PC-9 (cell line): ENCODE measurements at regions not wholly inside any gene's neighbourhood (a gene's known extent, or its start where the extent isn't known, plus 50 kb on each side); places are given as distances from the start of the nearest gene placed in this dataset.

ENCODE experiments used
- EZH2 ChIP-seq: fragments of 200-600 bp; sonication (generic); IDR thresholded peaks from 2 replicates; pipeline ENCODE4 v1.8.0; 2017; ENCODE audit warnings: antibody characterized with exemption, low read depth
- TF ChIP-seq, protein P1 (sequence below): fragments of 200-600 bp; sonication (generic); conservative IDR thresholded peaks from 2 replicates; pipeline ENCODE4 v1.6.1; 2017; ENCODE audit warnings: mixed run types, antibody characterized with exemption, mild to moderate bottlenecking, moderate library complexity

DNA sequence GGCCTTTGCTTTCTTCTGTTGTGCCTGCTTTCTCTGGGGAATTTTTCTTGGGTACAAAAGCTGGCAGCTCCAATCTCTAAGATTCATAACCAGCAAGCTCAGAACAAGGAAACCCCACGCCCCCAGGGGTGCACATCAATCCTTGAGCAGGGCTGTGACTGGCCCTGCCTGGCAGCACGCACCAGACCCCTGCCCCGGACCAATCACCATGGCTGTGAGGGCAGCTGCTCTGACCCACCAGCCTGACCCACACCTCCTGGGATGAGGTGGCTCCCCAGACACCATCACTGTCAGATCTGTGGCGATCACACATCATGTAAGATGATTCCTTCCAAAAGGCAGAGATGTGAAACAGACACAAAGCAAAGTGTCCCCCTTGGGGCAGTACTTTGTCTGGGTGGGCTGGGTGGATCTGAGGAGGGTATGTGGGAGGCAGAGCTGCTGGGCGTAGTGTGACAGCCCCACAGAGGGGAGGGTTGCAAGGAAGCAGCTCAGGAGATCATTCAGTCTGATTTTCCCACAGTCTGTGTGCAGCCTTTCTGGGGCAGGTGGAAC, 175.5 kb upstream of the SHH start:
- TF ChIP-seq EZH2 = no peak
- TF ChIP-seq, protein P1, sequence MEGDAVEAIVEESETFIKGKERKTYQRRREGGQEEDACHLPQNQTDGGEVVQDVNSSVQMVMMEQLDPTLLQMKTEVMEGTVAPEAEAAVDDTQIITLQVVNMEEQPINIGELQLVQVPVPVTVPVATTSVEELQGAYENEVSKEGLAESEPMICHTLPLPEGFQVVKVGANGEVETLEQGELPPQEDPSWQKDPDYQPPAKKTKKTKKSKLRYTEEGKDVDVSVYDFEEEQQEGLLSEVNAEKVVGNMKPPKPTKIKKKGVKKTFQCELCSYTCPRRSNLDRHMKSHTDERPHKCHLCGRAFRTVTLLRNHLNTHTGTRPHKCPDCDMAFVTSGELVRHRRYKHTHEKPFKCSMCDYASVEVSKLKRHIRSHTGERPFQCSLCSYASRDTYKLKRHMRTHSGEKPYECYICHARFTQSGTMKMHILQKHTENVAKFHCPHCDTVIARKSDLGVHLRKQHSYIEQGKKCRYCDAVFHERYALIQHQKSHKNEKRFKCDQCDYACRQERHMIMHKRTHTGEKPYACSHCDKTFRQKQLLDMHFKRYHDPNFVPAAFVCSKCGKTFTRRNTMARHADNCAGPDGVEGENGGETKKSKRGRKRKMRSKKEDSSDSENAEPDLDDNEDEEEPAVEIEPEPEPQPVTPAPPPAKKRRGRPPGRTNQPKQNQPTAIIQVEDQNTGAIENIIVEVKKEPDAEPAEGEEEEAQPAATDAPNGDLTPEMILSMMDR = no peak
